GM18951 (cell line): ENCODE measurements at regions not wholly inside any gene's neighbourhood (a gene's known extent, or its start where the extent isn't known, plus 50 kb on each side); places are given as distances from the start of the nearest gene placed in this dataset.

Experiments
- POLR2A ChIP-seq: IDR thresholded peaks from 4 replicates; pipeline ENCODE4 v1.6.1; 2011; ENCODE audit warnings: mild to moderate bottlenecking; ENCODE audit not compliant: insufficient read length, insufficient read depth; ENCODE audit errors: extremely low read depth
- in situ Hi-C: fragments of 300-500 bp; cut with MboI; formaldehyde crosslinking; loops from one replicate; pipeline ENCODE4 v1.12.0; 2022; ENCODE audit warnings: low sequenced_read_pairs, mixed read lengths, inconsistent platforms; ENCODE audit not compliant: unreplicated experiment

- in situ Hi-C loops = no loop called here
- no peak for TF ChIP-seq POLR2A
Measured at GRCh38 chr9:107855164-107855563, 365.6 kb upstream of the KLF4 start.

GRCh38 chr9:107853461-107853860 lies 363.9 kb upstream of the KLF4 start:
- in situ Hi-C loops = no loop called here

GRCh38 chr9:107852891-107853290 lies 363.3 kb upstream of the KLF4 start:
- TF ChIP-seq POLR2A = no peak
- in situ Hi-C loops = no loop called here

More at GRCh38 chr9:107853461-107853860, 363.9 kb upstream of the KLF4 start:
- TF ChIP-seq POLR2A = no peak

- in situ Hi-C loops = no loop called here
- no peak for TF ChIP-seq POLR2A
Measured at GRCh38 chr9:107850653-107851052, 361.1 kb upstream of the KLF4 start.

GRCh38 chr9:107847978-107848964 lies 358.7 kb upstream of the KLF4 start:
- in situ Hi-C loops = no loop called here
- no peak for TF ChIP-seq POLR2A

- in situ Hi-C loops = no loop called here
- no peak for TF ChIP-seq POLR2A
Measured at GRCh38 chr9:107842530-107842929, 353.0 kb upstream of the KLF4 start.

DNA sequence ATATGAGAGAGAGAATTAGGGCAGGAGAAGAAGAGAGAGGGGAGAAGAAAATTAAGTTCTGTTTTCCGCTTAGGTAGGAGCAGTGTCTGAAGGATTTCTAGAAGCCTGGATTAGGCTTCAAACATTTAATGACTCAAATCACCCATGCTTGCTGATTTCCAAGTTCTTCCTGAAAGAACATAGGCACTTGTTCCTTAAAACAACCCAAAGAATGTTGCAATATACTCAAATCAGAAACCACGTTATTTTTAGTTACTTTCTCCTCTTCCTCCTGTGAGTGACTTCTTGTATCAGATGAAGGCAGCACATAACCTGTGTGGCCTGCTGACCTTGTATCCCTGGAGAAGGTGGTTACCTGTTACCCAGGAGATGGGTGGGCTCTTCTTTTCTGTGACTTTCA lies 351.5 kb upstream of the KLF4 start:
- in situ Hi-C loops = no loop called here
- no peak for TF ChIP-seq POLR2A

DNA sequence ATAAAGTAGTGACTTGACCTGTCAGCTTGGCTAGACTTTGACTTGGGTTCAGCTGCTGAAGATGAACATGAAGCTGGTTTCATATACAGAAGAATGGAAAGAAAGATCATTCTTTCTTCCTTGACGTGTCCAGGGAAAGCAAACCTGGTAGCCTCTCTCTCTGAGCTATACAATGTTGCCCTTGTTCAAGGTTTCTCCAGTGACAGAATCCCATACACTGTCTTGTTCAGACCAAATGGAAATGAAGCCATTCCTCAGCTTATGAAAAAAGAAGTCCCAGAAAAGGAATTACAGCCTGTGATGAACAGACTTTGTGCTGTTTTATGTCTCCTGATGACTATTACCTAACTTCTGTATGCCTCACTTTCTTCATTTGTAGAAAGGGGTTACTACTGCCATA lies 349.8 kb upstream of the KLF4 start:
- in situ Hi-C loops = no loop called here
- no peak for TF ChIP-seq POLR2A

GRCh38 chr9:107838766-107839165 lies 349.2 kb upstream of the KLF4 start:
- in situ Hi-C loops = no loop called here

GRCh38 chr9:107836300-107836699 lies 346.7 kb upstream of the KLF4 start:
- TF ChIP-seq POLR2A = no peak
- in situ Hi-C loops = no loop called here

More at GRCh38 chr9:107838766-107839165, 349.2 kb upstream of the KLF4 start:
- no peak for TF ChIP-seq POLR2A

DNA sequence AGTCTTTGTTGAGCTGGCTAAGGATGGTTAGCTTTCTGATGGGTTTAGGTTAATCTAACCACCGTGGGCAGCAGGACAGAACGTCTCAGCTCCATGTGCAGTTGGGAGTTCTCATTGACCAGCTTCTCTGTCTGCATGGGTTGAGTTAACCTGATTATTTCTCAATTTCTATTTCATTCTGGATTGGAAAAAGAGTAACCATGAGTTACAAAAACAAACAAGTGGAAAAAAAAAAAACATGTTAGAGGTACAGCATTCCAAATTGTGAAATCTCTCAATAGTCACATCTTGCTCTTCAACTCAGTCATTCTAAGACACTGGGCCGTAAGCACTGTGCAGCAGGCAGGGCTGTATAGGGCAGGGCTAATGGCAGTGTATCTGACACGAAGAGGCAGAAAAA lies 343.7 kb upstream of the KLF4 start:
- TF ChIP-seq POLR2A = no peak
- in situ Hi-C loops = no loop called here

GRCh38 chr9:107832871-107833270 lies 343.3 kb upstream of the KLF4 start:
- TF ChIP-seq POLR2A = no peak
- in situ Hi-C loops = no loop called here

- TF ChIP-seq POLR2A = no peak
- in situ Hi-C loops = no loop called here
Measured at GRCh38 chr9:107830479-107830878, 340.9 kb upstream of the KLF4 start.

DNA sequence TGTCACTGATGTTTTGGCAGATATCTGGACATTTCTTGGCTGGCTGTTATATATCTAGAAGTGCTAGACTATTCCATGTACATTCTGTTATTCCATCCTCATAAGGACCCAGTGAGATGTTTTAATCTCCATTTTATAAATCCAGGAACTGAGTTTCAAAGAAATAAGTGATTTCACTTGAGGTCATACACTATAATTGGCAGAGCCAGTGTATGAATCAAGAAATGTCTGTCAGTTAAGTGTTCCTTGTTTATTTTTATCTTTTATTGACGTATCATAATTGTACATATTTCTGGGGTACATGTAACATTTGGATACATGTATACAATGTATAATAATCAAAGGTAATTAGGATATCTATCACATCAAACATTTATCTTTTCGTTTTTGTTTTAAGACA lies 338.3 kb upstream of the KLF4 start:
- in situ Hi-C loops = no loop called here
- TF ChIP-seq POLR2A = no peak
